ENCODE measurements at regions not wholly inside any gene's neighbourhood (a gene's known extent, or its start where the extent isn't known, plus 50 kb on each side); places are given as distances from the start of the nearest gene placed in this dataset.

GRCh38 chr20:40813708-40814630 is 124.9 kb upstream of the MAFB start:
- TF ChIP-seq CTCF (IDR thresholded peaks at IDR 0.05 in 8 of 11, conservative IDR thresholded peaks at IDR 0.05 in 3 of 11) (no peak), POLR2A (IDR thresholded peaks at IDR 0.05) (no peak)

Measured in spleen (tissue), 7 donors.